ENCODE measurements at regions not wholly inside any gene's neighbourhood (a gene's known extent, or its start where the extent isn't known, plus 50 kb on each side); places are given as distances from the start of the nearest gene placed in this dataset.

DNA sequence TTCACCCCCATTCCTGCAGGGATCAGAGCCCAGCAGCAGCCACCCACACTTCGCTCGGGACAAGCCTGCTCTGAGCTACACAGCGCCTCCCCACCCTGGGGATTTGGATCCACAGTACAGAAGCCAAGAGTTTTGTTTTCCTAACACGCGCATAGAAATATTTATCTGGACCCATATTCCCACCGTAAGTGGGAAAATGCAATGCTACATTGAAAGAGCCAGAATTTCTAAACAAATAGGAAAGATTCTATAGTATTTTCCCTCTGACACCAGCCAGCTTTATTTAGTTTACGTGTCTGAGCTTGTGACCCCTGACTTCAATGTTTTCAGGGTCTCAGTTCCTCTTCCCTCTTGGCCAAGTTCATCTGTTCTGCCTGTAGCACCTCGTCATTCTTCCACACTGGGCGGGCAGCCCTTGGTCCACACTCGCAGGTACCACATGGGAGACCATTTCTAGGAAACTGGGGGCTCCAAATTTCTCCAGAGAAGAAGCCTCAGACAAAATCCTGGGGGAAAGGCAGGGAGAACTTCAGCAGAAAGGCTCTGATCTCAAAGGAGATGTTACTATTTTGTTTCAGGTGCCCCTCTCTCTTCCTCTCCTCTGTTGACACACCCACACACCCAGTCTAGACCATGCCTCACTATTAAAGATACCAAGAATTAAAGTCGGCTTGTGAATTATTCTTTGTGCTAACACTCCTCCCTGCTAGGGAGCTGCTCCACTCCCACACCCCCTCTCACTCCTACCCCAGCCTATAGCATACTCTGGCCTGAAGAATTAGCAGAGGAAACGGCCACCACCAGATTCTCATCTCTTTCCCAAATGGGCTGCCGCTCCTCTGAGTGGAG is 116.0 kb upstream of the PCGF5 start:
- Histone ChIP-seq H3K4me1 (no peaks in the 10 kb centered on the region), H3K27ac (no peak overlapping the region), H3K4me3 (no peak overlapping the region), H3K9me3 (no peaks in the 10 kb centered on the region), H3K36me3 (no peaks in the 10 kb centered on the region), H3K27me3 (no peaks in the 10 kb centered on the region)
- TF ChIP-seq POLR2A (IDR thresholded peaks at IDR 0.05): no peak
- TF ChIP-seq, protein P1, sequence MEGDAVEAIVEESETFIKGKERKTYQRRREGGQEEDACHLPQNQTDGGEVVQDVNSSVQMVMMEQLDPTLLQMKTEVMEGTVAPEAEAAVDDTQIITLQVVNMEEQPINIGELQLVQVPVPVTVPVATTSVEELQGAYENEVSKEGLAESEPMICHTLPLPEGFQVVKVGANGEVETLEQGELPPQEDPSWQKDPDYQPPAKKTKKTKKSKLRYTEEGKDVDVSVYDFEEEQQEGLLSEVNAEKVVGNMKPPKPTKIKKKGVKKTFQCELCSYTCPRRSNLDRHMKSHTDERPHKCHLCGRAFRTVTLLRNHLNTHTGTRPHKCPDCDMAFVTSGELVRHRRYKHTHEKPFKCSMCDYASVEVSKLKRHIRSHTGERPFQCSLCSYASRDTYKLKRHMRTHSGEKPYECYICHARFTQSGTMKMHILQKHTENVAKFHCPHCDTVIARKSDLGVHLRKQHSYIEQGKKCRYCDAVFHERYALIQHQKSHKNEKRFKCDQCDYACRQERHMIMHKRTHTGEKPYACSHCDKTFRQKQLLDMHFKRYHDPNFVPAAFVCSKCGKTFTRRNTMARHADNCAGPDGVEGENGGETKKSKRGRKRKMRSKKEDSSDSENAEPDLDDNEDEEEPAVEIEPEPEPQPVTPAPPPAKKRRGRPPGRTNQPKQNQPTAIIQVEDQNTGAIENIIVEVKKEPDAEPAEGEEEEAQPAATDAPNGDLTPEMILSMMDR (IDR thresholded peaks at IDR 0.05): no peak
- TF ChIP-seq POLR2AphosphoS5 (IDR thresholded peaks at IDR 0.05; ENCODE audit: insufficient read depth in 1 of 2, low read depth in 1 of 2): no peak
- intact Hi-C loops (cut with DNase I): no loop called here
- no peak for DNase-seq (ENCODE audit: extremely low spot score in 2 of 2)

DNA sequence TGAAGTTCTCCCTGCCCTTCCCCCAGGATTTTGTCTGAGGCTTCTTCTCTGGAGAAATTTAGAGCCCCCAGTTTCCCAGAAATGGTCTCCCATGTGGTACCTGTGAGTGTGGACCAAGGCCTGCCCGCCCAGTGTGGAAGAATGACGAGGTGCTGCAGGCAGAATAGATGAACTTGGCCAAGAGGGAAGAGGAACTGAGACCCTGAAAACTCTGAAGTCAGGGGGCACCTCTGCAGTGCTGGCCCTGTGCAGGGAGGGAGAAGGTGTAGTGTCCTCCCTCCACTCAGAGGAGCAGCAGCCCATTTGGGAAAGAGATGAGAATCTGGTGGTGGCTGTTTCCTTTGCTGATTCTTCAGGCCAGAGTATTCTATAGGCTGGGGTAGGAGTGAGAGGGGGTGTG is 115.2 kb upstream of the PCGF5 start:
- DNase-seq (ENCODE audit: extremely low spot score in 2 of 2): no peak
- Histone ChIP-seq H3K27ac (no peak overlapping the region), H3K36me3 (no peaks in the 10 kb centered on the region), H3K4me3 (no peak overlapping the region), H3K4me1 (no peaks in the 10 kb centered on the region), H3K9me3 (no peaks in the 10 kb centered on the region), H3K27me3 (no peaks in the 10 kb centered on the region)
- intact Hi-C loops (cut with DNase I): no loop called here
- TF ChIP-seq POLR2AphosphoS5 (IDR thresholded peaks at IDR 0.05; ENCODE audit: insufficient read depth in 1 of 2, low read depth in 1 of 2) (no peak), POLR2A (IDR thresholded peaks at IDR 0.05) (no peak)
- TF ChIP-seq, protein P1 (IDR thresholded peaks at IDR 0.05): no peak

DNA sequence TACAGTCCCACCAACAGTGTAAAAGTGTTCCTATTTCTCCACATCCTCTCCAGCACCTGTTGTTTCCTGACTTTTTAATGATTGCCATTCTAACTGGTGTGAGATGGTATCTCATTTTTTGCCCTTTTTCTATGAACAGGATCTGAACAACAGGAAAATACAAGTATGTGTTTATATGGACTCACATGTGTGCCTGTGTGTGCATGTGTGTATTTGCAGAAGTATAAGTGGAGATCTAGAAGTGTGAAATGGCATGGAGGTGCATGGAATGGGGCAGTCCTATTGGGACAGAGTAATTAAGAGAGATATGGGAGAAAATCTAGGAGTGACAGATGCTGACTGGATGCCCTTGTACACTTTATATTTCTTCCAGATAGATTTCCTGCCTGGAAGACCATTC is 111.6 kb upstream of the PCGF5 start:
- no peaks in the 10 kb centered on the region for H3K36me3 ChIP-seq
- intact Hi-C loops (cut with DNase I): no loop called here

DNA sequence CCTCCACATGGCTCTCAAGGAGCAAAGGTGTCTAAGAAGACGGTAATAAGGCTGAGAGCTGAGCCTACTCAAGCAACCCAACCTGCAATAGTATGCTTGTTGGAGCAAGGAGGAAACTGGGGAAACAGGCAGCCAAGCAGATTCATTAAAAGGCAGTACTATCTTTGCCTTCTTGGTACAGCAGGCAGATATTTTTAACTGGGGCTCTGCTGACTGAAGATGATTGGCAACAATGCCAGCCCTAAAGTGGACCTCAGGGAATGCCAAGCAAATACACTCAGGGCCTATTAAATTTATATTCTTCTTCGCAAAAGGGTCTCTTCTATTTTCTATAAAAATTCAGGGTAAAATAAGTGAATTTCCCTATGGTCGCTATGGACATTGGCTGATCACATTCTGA is 109.4 kb upstream of the PCGF5 start:
- no peaks in the 10 kb centered on the region for H3K36me3 ChIP-seq
- no peaks in the 10 kb centered on the region for H3K27me3 ChIP-seq
- H3K4me3 ChIP-seq: no peak overlapping the region
- DNase-seq (ENCODE audit: extremely low spot score in 2 of 2): no peak
- intact Hi-C loops (cut with DNase I): no loop called here
- H3K9me3 ChIP-seq: no peaks in the 10 kb centered on the region
- no peaks in the 10 kb centered on the region for H3K4me1 ChIP-seq
- no peak for TF ChIP-seq POLR2A (IDR thresholded peaks at IDR 0.05)
- TF ChIP-seq, protein P1 (IDR thresholded peaks at IDR 0.05): no peak
- TF ChIP-seq POLR2AphosphoS5 (IDR thresholded peaks at IDR 0.05; ENCODE audit: insufficient read depth in 1 of 2, low read depth in 1 of 2): no peak
- no peak overlapping the region for H3K27ac ChIP-seq

More for the DNA sequence above, 111.6 kb upstream of the PCGF5 start:
- no peak for DNase-seq (ENCODE audit: extremely low spot score in 2 of 2)
- TF ChIP-seq POLR2A (IDR thresholded peaks at IDR 0.05): no peak
- TF ChIP-seq POLR2AphosphoS5 (IDR thresholded peaks at IDR 0.05; ENCODE audit: insufficient read depth in 1 of 2, low read depth in 1 of 2): no peak
- TF ChIP-seq, protein P1 (IDR thresholded peaks at IDR 0.05): no peak
- no peaks in the 10 kb centered on the region for H3K27me3 ChIP-seq
- no peak overlapping the region for H3K27ac ChIP-seq
- no peaks in the 10 kb centered on the region for H3K4me1 ChIP-seq
- no peaks in the 10 kb centered on the region for H3K9me3 ChIP-seq
- no peak overlapping the region for H3K4me3 ChIP-seq

Data from vagina (tissue), 2 donors.